ENCODE measurements at regions not wholly inside any gene's neighbourhood (a gene's known extent, or its start where the extent isn't known, plus 50 kb on each side); places are given as distances from the start of the nearest gene placed in this dataset.

- WGBS (ENCODE audit: insufficient coverage): 72% methylated on average over 2 of the region's 3 CpGs
- H3K9me3 ChIP-seq (ENCODE audit: control insufficient read depth, insufficient read depth, low read length): peaks cover 8% of the 10 kb centered on the region
- Mint-ChIP-seq H3K9me3 (no peaks in the 10 kb centered on the region), H3K4me3 (no peak overlapping the region), H3K4me1 (peaks cover 0 to 2% of the 10 kb centered on the region in 2 donors), H3K27ac (no peak overlapping the region), H3K27me3 (ENCODE audit: low read depth in 2 of 2) (peaks cover 11 to 30% of the 10 kb centered on the region in 2 donors), H3K36me3 (no peaks in the 10 kb centered on the region)
- intact Hi-C loops (cut with micrococcal nuclease): no loop called here
- H3K4me1 ChIP-seq (ENCODE audit: control insufficient read depth, insufficient read depth, low read length): no peaks in the 10 kb centered on the region
- DNase-seq (no peak), ATAC-seq (no peak)
- H3K4me3 ChIP-seq (ENCODE audit: low read length): no peak overlapping the region
- no peak overlapping the region for H3K27ac ChIP-seq (ENCODE audit: low read length)
- no peaks in the 10 kb centered on the region for H3K36me3 ChIP-seq (ENCODE audit: control insufficient read depth, insufficient read depth, low read length)
- no peak for TF ChIP-seq CTCF (IDR thresholded peaks at IDR 0.05)
- H3K27me3 ChIP-seq (ENCODE audit: control insufficient read depth, insufficient read depth, low read length): no peaks in the 10 kb centered on the region
Measured at GRCh38 chr11:123253911-123254310, 58.9 kb upstream of the CLMP start.

- no peak overlapping the region for H3K4me3 ChIP-seq (ENCODE audit: low read length)
- Mint-ChIP-seq H3K36me3 (no peaks in the 10 kb centered on the region), H3K27ac (no peak overlapping the region), H3K4me1 (no peaks in the 10 kb centered on the region), H3K4me3 (no peak overlapping the region), H3K27me3 (ENCODE audit: low read depth in 2 of 2) (peaks cover 15 to 37% of the 10 kb centered on the region in 2 donors), H3K9me3 (no peaks in the 10 kb centered on the region)
- intact Hi-C loops (cut with micrococcal nuclease): no loop called here
- no peak for TF ChIP-seq CTCF (IDR thresholded peaks at IDR 0.05)
- no peak for DNase-seq
- H3K9me3 ChIP-seq (ENCODE audit: control insufficient read depth, insufficient read depth, low read length): peaks cover 1% of the 10 kb centered on the region
- ATAC-seq: no peak
- H3K36me3 ChIP-seq (ENCODE audit: control insufficient read depth, insufficient read depth, low read length): no peaks in the 10 kb centered on the region
- H3K4me1 ChIP-seq (ENCODE audit: control insufficient read depth, insufficient read depth, low read length): no peaks in the 10 kb centered on the region
- WGBS (ENCODE audit: insufficient coverage): 90% methylated on average over 5 of the region's 8 CpGs
- no peak overlapping the region for H3K27ac ChIP-seq (ENCODE audit: low read length)
- no peaks in the 10 kb centered on the region for H3K27me3 ChIP-seq (ENCODE audit: control insufficient read depth, insufficient read depth, low read length)
Measured at GRCh38 chr11:123253223-123253622, 58.2 kb upstream of the CLMP start.

- intact Hi-C loops (cut with micrococcal nuclease): no loop called here
Measured at GRCh38 chr11:123251657-123252344, 56.8 kb upstream of the CLMP start.

More at GRCh38 chr11:123251657-123252344, 56.8 kb upstream of the CLMP start:
- ATAC-seq (no peak), DNase-seq (no peak)
- no peak overlapping the region for H3K27ac ChIP-seq (ENCODE audit: low read length)
- no peak overlapping the region for H3K27ac Mint-ChIP-seq
- H3K4me3 ChIP-seq (ENCODE audit: low read length): no peak overlapping the region
- peaks cover 19 to 40% of the 10 kb centered on the region in 2 donors for H3K27me3 Mint-ChIP-seq (ENCODE audit: low read depth in 2 of 2)
- H3K36me3 Mint-ChIP-seq: no peaks in the 10 kb centered on the region
- H3K9me3 ChIP-seq (ENCODE audit: control insufficient read depth, insufficient read depth, low read length): no peaks in the 10 kb centered on the region
- H3K4me1 ChIP-seq (ENCODE audit: control insufficient read depth, insufficient read depth, low read length): no peaks in the 10 kb centered on the region
- peaks cover 2% of the 10 kb centered on the region for H3K27me3 ChIP-seq (ENCODE audit: control insufficient read depth, insufficient read depth, low read length)
- TF ChIP-seq CTCF (IDR thresholded peaks at IDR 0.05): no peak
- 86% methylated on average over 7 of the region's 7 CpGs for WGBS (ENCODE audit: insufficient coverage)
- H3K36me3 ChIP-seq (ENCODE audit: control insufficient read depth, insufficient read depth, low read length): no peaks in the 10 kb centered on the region
- H3K4me3 Mint-ChIP-seq: no peak overlapping the region
- H3K9me3 Mint-ChIP-seq: no peaks in the 10 kb centered on the region
- peaks cover 5 to 6% of the 10 kb centered on the region in 2 donors for H3K4me1 Mint-ChIP-seq

All from natural killer cell (primary cell).